Vagina (tissue), 2 donors: ENCODE measurements at regions not wholly inside any gene's neighbourhood (a gene's known extent, or its start where the extent isn't known, plus 50 kb on each side); places are given as distances from the start of the nearest gene placed in this dataset. TPM values are rescaled to one million over a fixed set of nuclear protein-coding genes. Genes with fewer than 3 reads are reported as not detected.

Source experiments
- DNase-seq, 2 donors: peaks; one replicate each; pipeline ENCODE4 v3.0.0-alpha.2; 2017; ENCODE audit errors: extremely low spot score in 2 of 2
- H3K27ac ChIP-seq: fragments of 200-600 bp; sonication (generic); one replicate; pipeline ENCODE4 v1.5.1; 2019
- H3K27me3 ChIP-seq: fragments of 200-600 bp; sonication (generic); one replicate; pipeline ENCODE4 v1.5.1; 2019
- H3K36me3 ChIP-seq, 2 donors: fragments of 200-600 bp; sonication (generic); one replicate each; pipeline ENCODE4 v1.5.1; 2017 to 2019
- H3K4me1 ChIP-seq: fragments of 200-600 bp; sonication (generic); one replicate; pipeline ENCODE4 v1.5.1; 2019
- H3K4me3 ChIP-seq, 2 donors: fragments of 200-600 bp; sonication (generic); 1 replicate in 1 of 2; 2 replicates in 1 of 2; pipeline ENCODE4 v1.5.1; 2016 to 2019
- H3K9me3 ChIP-seq: fragments of 200-600 bp; sonication (generic); one replicate; pipeline ENCODE4 v1.5.1; 2019
- POLR2A ChIP-seq, 2 donors: fragments of 450-650 bp; IDR thresholded peaks; one replicate each; pipeline ENCODE4 v1.6.1; 2017; ENCODE audit warnings: antibody characterized with exemption in 2 of 2, mild to moderate bottlenecking in 2 of 2, moderate library complexity in 2 of 2
- POLR2AphosphoS5 ChIP-seq, 2 donors: sonication (generic); formaldehyde crosslinking; IDR thresholded peaks; one replicate each; pipeline ENCODE4 v1.9.0; 2017; ENCODE audit warnings: antibody characterized with exemption in 2 of 2, mild to moderate bottlenecking in 2 of 2, low read depth in 1 of 2; ENCODE audit not compliant: insufficient read depth in 1 of 2
- intact Hi-C: fragments of 100-400 bp; cut with DNase I; formaldehyde crosslinking; loops from one replicate; pipeline ENCODE4 v1.15.1; 2023
- small RNA-seq: library from RNA; depleted of rRNA; stranded (forward); fragments of <200 nt; gene quantifications from one replicate; pipeline ENCODE3, GENCODE V24; 2016
- TF ChIP-seq, protein P1 (sequence below), 3 experiments: fragments of 450-650 bp in 2 of 3; fragments of 200-600 bp in 1 of 3; sonication (generic) in 1 of 3; IDR thresholded peaks; one replicate each; pipeline ENCODE4 v1.5.1; 2017 to 2019; ENCODE audit warnings: antibody characterized with exemption in 3 of 3, mild to moderate bottlenecking in 2 of 3, moderate library complexity in 2 of 3

DNA sequence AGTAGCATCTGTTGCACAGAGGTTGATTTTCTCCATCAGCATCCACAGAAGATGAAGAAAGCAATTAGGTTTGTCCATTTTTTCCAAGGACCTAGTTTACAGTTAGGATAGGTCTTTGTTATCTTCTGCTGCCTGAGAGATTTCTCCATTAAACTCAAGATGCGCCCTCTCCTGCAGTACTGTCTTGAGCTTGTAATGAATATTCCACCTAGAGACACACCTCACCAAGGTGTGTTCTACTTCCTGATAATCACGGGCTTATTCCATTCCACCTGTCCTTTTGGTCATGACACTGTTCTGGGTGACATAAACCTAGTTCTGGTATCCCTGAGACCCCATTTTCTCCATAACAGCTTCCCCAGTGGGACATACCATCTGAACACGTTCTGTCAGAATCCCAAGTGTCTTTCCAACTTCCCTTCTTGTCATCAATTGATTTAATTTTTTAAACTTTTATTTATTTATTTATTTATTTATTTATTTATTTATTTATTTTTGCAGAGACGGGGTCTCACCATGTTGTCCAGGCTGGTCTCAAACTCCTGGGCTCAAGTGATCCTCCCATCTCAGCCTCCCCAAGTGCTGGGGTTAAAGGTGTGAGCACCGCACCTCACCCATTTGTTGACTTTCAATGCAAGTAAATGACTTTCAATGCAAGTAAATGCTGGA lies 75.6 kb upstream of the HS3ST5 start:
- intact Hi-C loops = no loop called here
- Histone ChIP-seq H3K4me1 (no peaks in the 10 kb centered on the region), H3K27ac (no peak overlapping the region), H3K27me3 (no peaks in the 10 kb centered on the region), H3K9me3 (no peaks in the 10 kb centered on the region), H3K36me3 (no peaks in the 10 kb centered on the region), H3K4me3 (no peak overlapping the region)
- no peak for TF ChIP-seq POLR2A (IDR thresholded peaks at IDR 0.05)
- no peak for DNase-seq

DNA sequence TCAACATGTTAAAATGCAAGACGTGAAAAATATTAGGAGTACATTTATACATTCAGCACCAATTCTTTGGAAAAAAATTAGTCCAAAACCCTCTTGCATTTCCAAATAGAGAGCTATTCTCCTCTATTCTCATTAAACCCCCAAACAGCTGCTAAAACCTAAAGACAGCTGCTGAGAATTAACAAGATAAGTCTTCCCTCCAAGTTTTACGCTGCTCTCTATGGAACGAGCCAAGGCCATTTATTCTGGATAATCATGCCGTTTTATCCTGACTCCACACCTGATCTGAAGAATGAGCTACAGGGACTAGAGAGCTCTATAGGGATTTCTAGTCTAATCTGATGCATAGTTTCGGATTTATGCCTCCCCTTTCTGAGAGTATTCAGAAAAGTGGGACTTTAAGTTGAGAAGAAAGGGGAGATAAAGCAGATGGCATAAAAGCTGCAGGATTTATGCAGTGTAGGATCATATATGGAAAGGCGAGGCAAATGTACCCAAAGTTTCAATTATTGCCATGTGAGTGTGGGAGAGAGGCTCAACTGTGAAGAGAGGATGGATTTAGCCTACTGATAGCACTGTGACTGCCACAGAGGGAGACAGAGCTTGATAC lies 64.7 kb upstream of the HS3ST5 start:
- H3K9me3 ChIP-seq = no peaks in the 10 kb centered on the region
- intact Hi-C loops = no loop called here
- H3K27me3 ChIP-seq = no peaks in the 10 kb centered on the region
- H3K36me3 ChIP-seq = no peaks in the 10 kb centered on the region
- no peak overlapping the region for H3K27ac ChIP-seq
- H3K4me3 ChIP-seq = no peak overlapping the region
- TF ChIP-seq POLR2AphosphoS5 (IDR thresholded peaks at IDR 0.05; ENCODE audit: insufficient read depth in 1 of 2, low read depth in 1 of 2) (no peak), POLR2A (IDR thresholded peaks at IDR 0.05) (no peak)
- TF ChIP-seq, protein P1, sequence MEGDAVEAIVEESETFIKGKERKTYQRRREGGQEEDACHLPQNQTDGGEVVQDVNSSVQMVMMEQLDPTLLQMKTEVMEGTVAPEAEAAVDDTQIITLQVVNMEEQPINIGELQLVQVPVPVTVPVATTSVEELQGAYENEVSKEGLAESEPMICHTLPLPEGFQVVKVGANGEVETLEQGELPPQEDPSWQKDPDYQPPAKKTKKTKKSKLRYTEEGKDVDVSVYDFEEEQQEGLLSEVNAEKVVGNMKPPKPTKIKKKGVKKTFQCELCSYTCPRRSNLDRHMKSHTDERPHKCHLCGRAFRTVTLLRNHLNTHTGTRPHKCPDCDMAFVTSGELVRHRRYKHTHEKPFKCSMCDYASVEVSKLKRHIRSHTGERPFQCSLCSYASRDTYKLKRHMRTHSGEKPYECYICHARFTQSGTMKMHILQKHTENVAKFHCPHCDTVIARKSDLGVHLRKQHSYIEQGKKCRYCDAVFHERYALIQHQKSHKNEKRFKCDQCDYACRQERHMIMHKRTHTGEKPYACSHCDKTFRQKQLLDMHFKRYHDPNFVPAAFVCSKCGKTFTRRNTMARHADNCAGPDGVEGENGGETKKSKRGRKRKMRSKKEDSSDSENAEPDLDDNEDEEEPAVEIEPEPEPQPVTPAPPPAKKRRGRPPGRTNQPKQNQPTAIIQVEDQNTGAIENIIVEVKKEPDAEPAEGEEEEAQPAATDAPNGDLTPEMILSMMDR (IDR thresholded peaks at IDR 0.05) = no peak
- DNase-seq = no peak
- H3K4me1 ChIP-seq = no peaks in the 10 kb centered on the region

DNA sequence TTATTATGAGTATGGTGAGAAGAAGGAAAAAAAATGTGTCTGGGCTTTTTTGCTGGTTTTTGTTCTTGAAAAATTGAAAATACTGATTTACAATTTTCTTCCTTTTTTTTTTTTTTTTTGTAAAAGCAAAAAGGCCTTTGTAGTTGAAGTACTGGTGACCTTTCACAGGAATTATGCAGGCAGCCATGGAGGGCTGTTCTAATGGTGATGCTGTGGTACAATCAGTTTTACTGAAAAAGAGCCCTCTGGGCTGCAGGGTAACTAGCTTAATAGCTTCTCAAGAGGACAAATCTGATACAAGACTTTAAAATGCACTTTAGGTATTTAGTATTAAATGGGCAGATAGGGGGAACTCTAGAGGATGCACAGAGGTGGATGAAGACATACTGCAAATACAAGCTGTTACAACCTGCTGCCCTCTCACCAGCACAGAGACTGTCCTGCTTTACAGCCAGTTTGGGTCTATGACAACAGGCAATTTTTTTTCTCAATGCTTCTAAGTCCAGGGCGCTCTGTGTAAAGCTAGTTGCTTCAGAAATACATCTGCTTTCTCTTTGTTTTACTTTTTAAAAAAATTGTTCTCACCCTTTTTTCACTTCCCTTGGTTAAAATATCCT lies 61.6 kb upstream of the HS3ST5 start:
- no peaks in the 10 kb centered on the region for H3K36me3 ChIP-seq
- intact Hi-C loops = no loop called here
- H3K4me1 ChIP-seq = no peaks in the 10 kb centered on the region
- no peak for TF ChIP-seq POLR2A (IDR thresholded peaks at IDR 0.05)
- no peak for TF ChIP-seq POLR2AphosphoS5 (IDR thresholded peaks at IDR 0.05; ENCODE audit: insufficient read depth in 1 of 2, low read depth in 1 of 2)
- TF ChIP-seq, protein P1 (IDR thresholded peaks at IDR 0.05) = no peak
- no peak overlapping the region for H3K4me3 ChIP-seq
- H3K27me3 ChIP-seq = no peaks in the 10 kb centered on the region
- H3K27ac ChIP-seq = no peak overlapping the region
- H3K9me3 ChIP-seq = no peaks in the 10 kb centered on the region
- no peak for DNase-seq

DNA sequence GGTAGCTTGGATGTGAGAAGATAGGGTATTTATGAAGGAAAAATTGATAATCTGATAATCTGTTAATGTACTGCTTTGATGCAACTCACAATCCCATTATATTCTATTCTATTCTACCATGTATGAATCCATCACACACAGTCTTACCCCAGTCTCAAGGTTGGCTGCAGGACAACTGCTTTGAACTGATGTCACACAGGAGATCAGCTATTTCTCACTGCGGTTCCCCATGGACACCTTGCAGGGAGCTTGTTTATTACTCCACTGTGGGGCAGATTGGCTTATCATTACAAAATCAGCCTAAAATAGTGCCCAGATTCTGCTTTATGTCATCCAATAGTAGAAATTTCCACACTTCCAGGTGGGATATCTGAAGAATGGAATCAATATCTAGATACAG lies 61.0 kb upstream of the HS3ST5 start:
- intact Hi-C loops = no loop called here
- H3K4me3 ChIP-seq = no peak overlapping the region
- H3K27me3 ChIP-seq = no peaks in the 10 kb centered on the region
- H3K4me1 ChIP-seq = no peaks in the 10 kb centered on the region
- no peak for DNase-seq
- no peaks in the 10 kb centered on the region for H3K36me3 ChIP-seq
- no peaks in the 10 kb centered on the region for H3K9me3 ChIP-seq
- TF ChIP-seq POLR2A (IDR thresholded peaks at IDR 0.05) (no peak), POLR2AphosphoS5 (IDR thresholded peaks at IDR 0.05; ENCODE audit: insufficient read depth in 1 of 2, low read depth in 1 of 2) (no peak)
- TF ChIP-seq, protein P1 (IDR thresholded peaks at IDR 0.05) = no peak
- no peak overlapping the region for H3K27ac ChIP-seq

DNA sequence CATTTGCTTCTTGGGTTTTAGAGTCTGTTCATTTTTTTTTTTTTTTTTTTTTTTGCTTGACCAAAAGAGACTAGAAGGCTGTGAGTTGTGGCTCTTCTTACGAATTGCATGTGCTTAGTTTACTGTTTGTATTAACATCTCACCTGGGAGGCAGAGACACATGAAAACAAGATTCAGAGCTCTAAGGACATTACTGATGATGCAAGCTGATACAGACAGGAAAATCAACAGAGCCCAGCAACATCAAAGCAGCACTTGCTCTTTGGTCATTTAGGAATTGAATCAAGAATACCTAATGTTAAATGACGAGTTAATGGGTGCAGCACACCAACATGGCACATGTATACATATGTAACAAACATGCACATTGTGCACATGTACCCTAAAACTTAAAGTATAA lies 55.7 kb upstream of the HS3ST5 start:
- H3K4me3 ChIP-seq = no peak overlapping the region
- no peaks in the 10 kb centered on the region for H3K9me3 ChIP-seq
- no peaks in the 10 kb centered on the region for H3K36me3 ChIP-seq
- TF ChIP-seq POLR2A (IDR thresholded peaks at IDR 0.05) = no peak
- TF ChIP-seq POLR2AphosphoS5 (IDR thresholded peaks at IDR 0.05; ENCODE audit: insufficient read depth in 1 of 2, low read depth in 1 of 2) = no peak
- no peak overlapping the region for H3K27ac ChIP-seq
- intact Hi-C loops = no loop called here
- no peaks in the 10 kb centered on the region for H3K27me3 ChIP-seq
- no peak for DNase-seq
- H3K4me1 ChIP-seq = no peaks in the 10 kb centered on the region

Small RNAs in the stretch of these regions (small RNA-seq; reads per million reads assigned to genes)
- gene AL606845.1 (not detected), gene RNU6-475P (not detected)
